Lower leg skin (tissue), 3 donors: ENCODE measurements at regions not wholly inside any gene's neighbourhood (a gene's known extent, or its start where the extent isn't known, plus 50 kb on each side); places are given as distances from the start of the nearest gene placed in this dataset.

Experiments used
- POLR2A ChIP-seq, 2 donors: fragments of 450-650 bp; IDR thresholded peaks; one replicate each; pipeline ENCODE4 v1.6.1; 2016 to 2017; ENCODE audit warnings: antibody characterized with exemption in 2 of 2, mild to moderate bottlenecking in 1 of 2, moderate library complexity in 1 of 2
- TF ChIP-seq, protein P1 (sequence below), 3 donors: fragments of 450-650 bp; IDR thresholded peaks; one replicate each; pipeline ENCODE4 v1.5.1; 2016; ENCODE audit warnings: antibody characterized with exemption in 3 of 3, mild to moderate bottlenecking in 3 of 3, moderate library complexity in 2 of 3

DNA sequence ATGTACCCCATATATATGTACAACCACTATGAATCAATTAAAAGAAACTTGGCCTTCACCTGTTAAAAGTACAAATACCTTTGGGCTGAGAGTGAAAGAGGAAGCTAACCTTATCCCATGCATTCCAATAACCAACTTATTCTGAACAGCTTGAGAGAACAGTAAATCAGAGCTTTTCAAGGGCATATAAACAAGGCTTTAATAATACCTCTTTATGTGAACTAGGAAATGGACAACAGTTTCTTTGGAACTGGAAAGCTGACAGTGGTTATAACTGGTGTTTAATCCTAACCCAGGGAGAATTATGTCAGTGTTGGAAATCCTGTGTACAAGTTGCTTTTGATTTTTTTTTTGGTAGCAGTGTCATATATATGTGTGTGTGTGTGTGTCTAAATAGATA is 170.5 kb downstream of the TFAP2B start:
- no peak for TF ChIP-seq POLR2A (IDR thresholded peaks at IDR 0.05)
- TF ChIP-seq, protein P1, sequence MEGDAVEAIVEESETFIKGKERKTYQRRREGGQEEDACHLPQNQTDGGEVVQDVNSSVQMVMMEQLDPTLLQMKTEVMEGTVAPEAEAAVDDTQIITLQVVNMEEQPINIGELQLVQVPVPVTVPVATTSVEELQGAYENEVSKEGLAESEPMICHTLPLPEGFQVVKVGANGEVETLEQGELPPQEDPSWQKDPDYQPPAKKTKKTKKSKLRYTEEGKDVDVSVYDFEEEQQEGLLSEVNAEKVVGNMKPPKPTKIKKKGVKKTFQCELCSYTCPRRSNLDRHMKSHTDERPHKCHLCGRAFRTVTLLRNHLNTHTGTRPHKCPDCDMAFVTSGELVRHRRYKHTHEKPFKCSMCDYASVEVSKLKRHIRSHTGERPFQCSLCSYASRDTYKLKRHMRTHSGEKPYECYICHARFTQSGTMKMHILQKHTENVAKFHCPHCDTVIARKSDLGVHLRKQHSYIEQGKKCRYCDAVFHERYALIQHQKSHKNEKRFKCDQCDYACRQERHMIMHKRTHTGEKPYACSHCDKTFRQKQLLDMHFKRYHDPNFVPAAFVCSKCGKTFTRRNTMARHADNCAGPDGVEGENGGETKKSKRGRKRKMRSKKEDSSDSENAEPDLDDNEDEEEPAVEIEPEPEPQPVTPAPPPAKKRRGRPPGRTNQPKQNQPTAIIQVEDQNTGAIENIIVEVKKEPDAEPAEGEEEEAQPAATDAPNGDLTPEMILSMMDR (IDR thresholded peaks at IDR 0.05), result no peak
